DND-41 (cell line): ENCODE measurements at regions not wholly inside any gene's neighbourhood (a gene's known extent, or its start where the extent isn't known, plus 50 kb on each side); places are given as distances from the start of the nearest gene placed in this dataset.

Experiments
- CTCF ChIP-seq: IDR thresholded peaks from 2 replicates; pipeline ENCODE4 v1.5.1; 2012; ENCODE audit warnings: borderline replicate concordance, low read length, moderate library complexity, mild to moderate bottlenecking; ENCODE audit not compliant: poor library complexity, severe bottlenecking; ENCODE audit errors: extremely low read depth
- EZH2 ChIP-seq: IDR thresholded peaks from 3 replicates; pipeline ENCODE4 v1.6.1; 2012; ENCODE audit warnings: borderline replicate concordance, low read depth, mild to moderate bottlenecking, moderate library complexity, low read length, inconsistent platforms; ENCODE audit not compliant: severe bottlenecking

GRCh38 chr5:87129046-87129445 lies 138.6 kb upstream of the RASA1 start:
- TF ChIP-seq CTCF, result no peak
- no peak for TF ChIP-seq EZH2
